ENCODE measurements at regions not wholly inside any gene's neighbourhood (a gene's known extent, or its start where the extent isn't known, plus 50 kb on each side); places are given as distances from the start of the nearest gene placed in this dataset.

DNA sequence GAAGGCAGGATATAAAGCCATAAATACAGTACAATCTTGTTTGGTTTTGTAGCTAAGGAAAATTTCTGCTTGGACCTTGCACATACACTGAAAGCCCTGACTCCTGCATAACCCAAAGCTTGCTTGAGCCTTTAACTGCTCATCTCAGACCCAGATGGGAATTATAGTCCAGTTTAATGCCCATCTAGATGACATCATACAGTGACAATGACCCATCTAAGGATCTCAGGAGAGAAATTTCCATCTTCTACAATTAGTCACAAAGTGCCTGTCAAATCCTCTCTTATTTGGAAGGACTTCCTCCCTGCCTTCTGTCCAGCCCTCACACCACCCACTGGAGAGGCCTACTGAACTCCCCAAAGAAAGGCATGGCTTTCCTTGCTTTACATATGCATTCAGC lies 69.3 kb downstream of the BTBD3 start:
- TF ChIP-seq, protein P1, sequence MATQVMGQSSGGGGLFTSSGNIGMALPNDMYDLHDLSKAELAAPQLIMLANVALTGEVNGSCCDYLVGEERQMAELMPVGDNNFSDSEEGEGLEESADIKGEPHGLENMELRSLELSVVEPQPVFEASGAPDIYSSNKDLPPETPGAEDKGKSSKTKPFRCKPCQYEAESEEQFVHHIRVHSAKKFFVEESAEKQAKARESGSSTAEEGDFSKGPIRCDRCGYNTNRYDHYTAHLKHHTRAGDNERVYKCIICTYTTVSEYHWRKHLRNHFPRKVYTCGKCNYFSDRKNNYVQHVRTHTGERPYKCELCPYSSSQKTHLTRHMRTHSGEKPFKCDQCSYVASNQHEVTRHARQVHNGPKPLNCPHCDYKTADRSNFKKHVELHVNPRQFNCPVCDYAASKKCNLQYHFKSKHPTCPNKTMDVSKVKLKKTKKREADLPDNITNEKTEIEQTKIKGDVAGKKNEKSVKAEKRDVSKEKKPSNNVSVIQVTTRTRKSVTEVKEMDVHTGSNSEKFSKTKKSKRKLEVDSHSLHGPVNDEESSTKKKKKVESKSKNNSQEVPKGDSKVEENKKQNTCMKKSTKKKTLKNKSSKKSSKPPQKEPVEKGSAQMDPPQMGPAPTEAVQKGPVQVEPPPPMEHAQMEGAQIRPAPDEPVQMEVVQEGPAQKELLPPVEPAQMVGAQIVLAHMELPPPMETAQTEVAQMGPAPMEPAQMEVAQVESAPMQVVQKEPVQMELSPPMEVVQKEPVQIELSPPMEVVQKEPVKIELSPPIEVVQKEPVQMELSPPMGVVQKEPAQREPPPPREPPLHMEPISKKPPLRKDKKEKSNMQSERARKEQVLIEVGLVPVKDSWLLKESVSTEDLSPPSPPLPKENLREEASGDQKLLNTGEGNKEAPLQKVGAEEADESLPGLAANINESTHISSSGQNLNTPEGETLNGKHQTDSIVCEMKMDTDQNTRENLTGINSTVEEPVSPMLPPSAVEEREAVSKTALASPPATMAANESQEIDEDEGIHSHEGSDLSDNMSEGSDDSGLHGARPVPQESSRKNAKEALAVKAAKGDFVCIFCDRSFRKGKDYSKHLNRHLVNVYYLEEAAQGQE (IDR thresholded peaks at IDR 0.05; ENCODE audit: low read depth), result no peak
- no peak for TF ChIP-seq YY1 (IDR thresholded peaks at IDR 0.05; ENCODE audit: low read depth)
- TF ChIP-seq USF1 (IDR thresholded peaks at IDR 0.05), result no peak

- TF ChIP-seq ZBTB7A (IDR thresholded peaks at IDR 0.05; ENCODE audit: low read depth) (no peak), USF1 (IDR thresholded peaks at IDR 0.05) (no peak), TAF1 (IDR thresholded peaks at IDR 0.05; ENCODE audit: low read depth) (no peak), NFIC (IDR thresholded peaks at IDR 0.05) (no peak), MAX (IDR thresholded peaks at IDR 0.05) (no peak), YY1 (IDR thresholded peaks at IDR 0.05; ENCODE audit: low read depth) (no peak), CREB1 (IDR thresholded peaks at IDR 0.05; ENCODE audit: low read depth) (no peak), EGR1 (IDR thresholded peaks at IDR 0.05) (no peak), TCF12 (IDR thresholded peaks at IDR 0.05; ENCODE audit: low read depth) (no peak), TEAD4 (IDR thresholded peaks at IDR 0.05) (no peak), CEBPB (IDR thresholded peaks at IDR 0.05) (no peak), RAD21 (IDR thresholded peaks at IDR 0.05; ENCODE audit: low read depth) (no peak), EP300 (IDR thresholded peaks at IDR 0.05; ENCODE audit: borderline replicate concordance) (no peak), FOXM1 (IDR thresholded peaks at IDR 0.05; ENCODE audit: borderline replicate concordance, low read depth) (no peak)
- TF ChIP-seq, protein P1 (IDR thresholded peaks at IDR 0.05; ENCODE audit: low read depth), result no peak
Observed at GRCh38 chr20:11987526-11987925, 69.8 kb downstream of the BTBD3 start.

DNA sequence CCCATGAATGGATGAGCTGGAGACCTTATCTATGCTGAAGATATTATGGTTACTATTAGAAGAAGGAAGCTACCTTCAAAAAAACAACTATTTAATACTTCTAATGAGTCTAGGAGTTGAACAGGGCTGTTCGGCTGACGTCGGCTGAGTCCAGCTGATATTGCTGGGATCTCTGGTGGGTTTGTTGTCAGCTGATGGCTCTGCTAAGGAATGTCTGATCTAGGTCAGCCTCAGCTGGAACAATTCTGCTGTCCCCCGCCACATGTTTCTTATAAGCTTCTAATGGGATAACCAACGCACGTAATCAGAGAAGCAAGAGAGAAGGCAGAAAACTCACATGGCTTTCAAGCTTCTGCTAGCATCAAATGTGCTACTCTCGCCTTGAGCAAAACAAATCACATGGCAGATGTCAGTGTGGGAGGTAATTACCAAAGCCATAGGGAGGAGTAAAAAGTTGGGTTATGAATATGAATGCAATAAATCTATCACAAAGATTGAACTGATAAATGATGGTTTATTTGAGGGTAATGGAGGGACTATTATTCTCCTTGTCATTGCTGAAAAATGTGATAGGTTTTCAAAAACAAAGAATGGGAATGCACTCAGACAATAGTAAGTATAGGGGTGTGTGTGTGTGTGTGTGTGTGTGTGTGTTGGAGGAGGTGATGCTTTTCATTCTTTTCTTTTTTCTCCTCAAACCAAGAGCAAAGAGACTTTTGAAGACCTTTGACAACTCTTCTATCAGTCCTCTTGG lies 71.5 kb downstream of the BTBD3 start:
- TF ChIP-seq YY1 (IDR thresholded peaks at IDR 0.05; ENCODE audit: low read depth) (no peak), USF1 (IDR thresholded peaks at IDR 0.05) (no peak), MAX (IDR thresholded peaks at IDR 0.05) (no peak), ZBTB7A (IDR thresholded peaks at IDR 0.05; ENCODE audit: low read depth) (no peak), CEBPB (IDR thresholded peaks at IDR 0.05) (no peak), TEAD4 (IDR thresholded peaks at IDR 0.05) (no peak), EP300 (IDR thresholded peaks at IDR 0.05; ENCODE audit: borderline replicate concordance) (no peak), FOXM1 (IDR thresholded peaks at IDR 0.05; ENCODE audit: borderline replicate concordance, low read depth) (no peak), RAD21 (IDR thresholded peaks at IDR 0.05; ENCODE audit: low read depth) (no peak), CREB1 (IDR thresholded peaks at IDR 0.05; ENCODE audit: low read depth) (no peak), TCF12 (IDR thresholded peaks at IDR 0.05; ENCODE audit: low read depth) (no peak), TAF1 (IDR thresholded peaks at IDR 0.05; ENCODE audit: low read depth) (no peak), EGR1 (IDR thresholded peaks at IDR 0.05) (no peak), NFIC (IDR thresholded peaks at IDR 0.05) (no peak)
- TF ChIP-seq, protein P1 (IDR thresholded peaks at IDR 0.05; ENCODE audit: low read depth), result no peak

- TF ChIP-seq TCF12 (IDR thresholded peaks at IDR 0.05; ENCODE audit: low read depth) (no peak), CEBPB (IDR thresholded peaks at IDR 0.05) (no peak), TEAD4 (IDR thresholded peaks at IDR 0.05) (no peak), EGR1 (IDR thresholded peaks at IDR 0.05) (no peak), MAX (IDR thresholded peaks at IDR 0.05) (no peak)
Observed at GRCh38 chr20:11992426-11992825, 74.7 kb downstream of the BTBD3 start.

Data from Ishikawa (cell line).